ENCODE measurements at regions not wholly inside any gene's neighbourhood (a gene's known extent, or its start where the extent isn't known, plus 50 kb on each side); places are given as distances from the start of the nearest gene placed in this dataset.
"Not testable (repeated sequence)": the region's sequence is repeated elsewhere in the genome, so short reads cannot be mapped to it uniquely, and the experiment has no call there.

- DNase-seq (ENCODE audit: low spot score) (no peak), ATAC-seq (ENCODE audit: insufficient number of reproducible peaks, low FRiP score, low read depth) (no peak)
- no peaks in the 10 kb centered on the region for H3K27me3 ChIP-seq (replicated peaks; ENCODE audit: insufficient read depth)
- H3K4me1 ChIP-seq (ENCODE audit: control insufficient read depth in 1 of 2, low read depth in 2 of 2): no peaks in the 10 kb centered on the region
- H3K36me3 ChIP-seq: no peaks in the 10 kb centered on the region
- no peak overlapping the region for H3K27ac ChIP-seq
- no peak for TF ChIP-seq CTCF (IDR thresholded peaks at IDR 0.05)
- no peak overlapping the region for H3K4me3 ChIP-seq
- H3K9me3 ChIP-seq: no peaks in the 10 kb centered on the region
Observed at GRCh38 chr13:108070491-108070890, 144.8 kb downstream of the LIG4 start.

GRCh38 chr13:108069521-108070210 lies 145.7 kb downstream of the LIG4 start:
- TF ChIP-seq CTCF (IDR thresholded peaks at IDR 0.05): no peak
- no peaks in the 10 kb centered on the region for H3K27me3 ChIP-seq (replicated peaks; ENCODE audit: insufficient read depth)
- ATAC-seq (ENCODE audit: insufficient number of reproducible peaks, low FRiP score, low read depth) (no peak), DNase-seq (ENCODE audit: low spot score) (no peak)
- H3K36me3 ChIP-seq: no peaks in the 10 kb centered on the region
- H3K4me1 ChIP-seq (ENCODE audit: control insufficient read depth in 1 of 2, low read depth in 2 of 2): no peaks in the 10 kb centered on the region
- no peak overlapping the region for H3K27ac ChIP-seq
- H3K9me3 ChIP-seq: no peaks in the 10 kb centered on the region
- no peak overlapping the region for H3K4me3 ChIP-seq

- not testable (repeated sequence) for ATAC-seq (ENCODE audit: insufficient number of reproducible peaks, low FRiP score, low read depth); DNase-seq (ENCODE audit: low spot score); H3K9me3 ChIP-seq; H3K4me1 ChIP-seq (ENCODE audit: control insufficient read depth in 1 of 2, low read depth in 2 of 2); H3K27ac ChIP-seq; H3K4me3 ChIP-seq; H3K27me3 ChIP-seq (replicated peaks; ENCODE audit: insufficient read depth); H3K36me3 ChIP-seq
Observed at GRCh38 chr13:108064372-108064771, 151.0 kb downstream of the LIG4 start.

- Histone ChIP-seq H3K27ac (no peak overlapping the region), H3K4me1 (ENCODE audit: control insufficient read depth in 1 of 2, low read depth in 2 of 2) (no peaks in the 10 kb centered on the region), H3K27me3 (replicated peaks; ENCODE audit: insufficient read depth) (no peaks in the 10 kb centered on the region), H3K4me3 (no peak overlapping the region), H3K9me3 (no peaks in the 10 kb centered on the region), H3K36me3 (no peaks in the 10 kb centered on the region)
- DNase-seq (ENCODE audit: low spot score) (no peak), ATAC-seq (ENCODE audit: insufficient number of reproducible peaks, low FRiP score, low read depth) (no peak)
- TF ChIP-seq CTCF (IDR thresholded peaks at IDR 0.05): no peak
Observed at GRCh38 chr13:108060111-108060510, 155.2 kb downstream of the LIG4 start.

- Histone ChIP-seq H3K27me3 (replicated peaks; ENCODE audit: insufficient read depth) (no peaks in the 10 kb centered on the region), H3K27ac (no peak overlapping the region), H3K4me1 (ENCODE audit: control insufficient read depth in 1 of 2, low read depth in 2 of 2) (no peaks in the 10 kb centered on the region), H3K4me3 (no peak overlapping the region), H3K36me3 (no peaks in the 10 kb centered on the region), H3K9me3 (no peaks in the 10 kb centered on the region)
- no peak for TF ChIP-seq CTCF (IDR thresholded peaks at IDR 0.05)
- ATAC-seq (ENCODE audit: insufficient number of reproducible peaks, low FRiP score, low read depth) (no peak), DNase-seq (ENCODE audit: low spot score) (no peak)
Observed at GRCh38 chr13:108056278-108056677, 159.1 kb downstream of the LIG4 start.

- Histone ChIP-seq H3K9me3 (no peaks in the 10 kb centered on the region), H3K4me1 (ENCODE audit: control insufficient read depth in 1 of 2, low read depth in 2 of 2) (no peaks in the 10 kb centered on the region), H3K4me3 (no peak overlapping the region), H3K36me3 (no peaks in the 10 kb centered on the region), H3K27ac (no peak overlapping the region), H3K27me3 (replicated peaks; ENCODE audit: insufficient read depth) (no peaks in the 10 kb centered on the region)
- ATAC-seq (ENCODE audit: insufficient number of reproducible peaks, low FRiP score, low read depth) (no peak), DNase-seq (ENCODE audit: low spot score) (no peak)
- TF ChIP-seq CTCF (IDR thresholded peaks at IDR 0.05): no peak
Observed at GRCh38 chr13:108049211-108049610, 166.1 kb downstream of the LIG4 start.
